ENCODE measurements at regions not wholly inside any gene's neighbourhood (a gene's known extent, or its start where the extent isn't known, plus 50 kb on each side); places are given as distances from the start of the nearest gene placed in this dataset.
"Not testable (repeated sequence)": the region's sequence is repeated elsewhere in the genome, so short reads cannot be mapped to it uniquely, and the experiment has no call there.

- no peak for DNase-seq
These were observed 95.0 kb downstream of the FAM53A start for GRCh38 chr4:1589098-1589497.

GRCh38 chr4:1588306-1588705, 95.8 kb downstream of the FAM53A start:
- no peak for DNase-seq

- DNase-seq = no peak
These were observed 99.6 kb downstream of the FAM53A start for GRCh38 chr4:1584498-1584897.

- no peak for DNase-seq
These were observed 100.3 kb downstream of the FAM53A start for GRCh38 chr4:1583859-1584258.

GRCh38 chr4:1583051-1583785, 100.9 kb downstream of the FAM53A start:
- no peak for DNase-seq

- no peak for DNase-seq
These were observed 101.9 kb downstream of the FAM53A start for GRCh38 chr4:1582227-1582626.

GRCh38 chr4:1581164-1581894, 102.8 kb downstream of the FAM53A start:
- not testable (repeated sequence) for DNase-seq

GRCh38 chr4:1580692-1581012, 103.5 kb downstream of the FAM53A start:
- not testable (repeated sequence) for DNase-seq

- DNase-seq = no peak
These were observed 104.0 kb downstream of the FAM53A start for GRCh38 chr4:1579901-1580691.

GRCh38 chr4:1579001-1579900, 104.9 kb downstream of the FAM53A start:
- DNase-seq = no peak

- no peak for DNase-seq
These were observed 105.8 kb downstream of the FAM53A start for GRCh38 chr4:1578251-1578773.

- DNase-seq = no peak
These were observed 106.3 kb downstream of the FAM53A start for GRCh38 chr4:1577822-1578217.

- no peak for DNase-seq
These were observed 106.9 kb downstream of the FAM53A start for GRCh38 chr4:1576961-1577821.

- no peak for DNase-seq
These were observed 107.7 kb downstream of the FAM53A start for GRCh38 chr4:1576304-1576960.

GRCh38 chr4:1575418-1576303, 108.5 kb downstream of the FAM53A start:
- DNase-seq = no peak

- no peak for DNase-seq
These were observed 109.3 kb downstream of the FAM53A start for GRCh38 chr4:1574601-1575417.

GRCh38 chr4:1573830-1574459, 110.2 kb downstream of the FAM53A start:
- no peak for DNase-seq

GRCh38 chr4:1572964-1573720, 111.0 kb downstream of the FAM53A start:
- DNase-seq = no peak
